RCC 7860 (cell line): ENCODE measurements at regions not wholly inside any gene's neighbourhood (a gene's known extent, or its start where the extent isn't known, plus 50 kb on each side); places are given as distances from the start of the nearest gene placed in this dataset.
"Not testable (repeated sequence)": the region's sequence is repeated elsewhere in the genome, so short reads cannot be mapped to it uniquely, and the experiment has no call there.

ENCODE experiments used
- DNase-seq: peaks from one replicate; pipeline ENCODE4 v3.0.0-alpha.2; 2015; ENCODE audit warnings: low spot score
- FAIRE-seq: peaks from 2 replicates; lab custom pipeline; 2012; peaks lifted over from hg19 to GRCh38; lab: Jason Lieb, UNC

DNA sequence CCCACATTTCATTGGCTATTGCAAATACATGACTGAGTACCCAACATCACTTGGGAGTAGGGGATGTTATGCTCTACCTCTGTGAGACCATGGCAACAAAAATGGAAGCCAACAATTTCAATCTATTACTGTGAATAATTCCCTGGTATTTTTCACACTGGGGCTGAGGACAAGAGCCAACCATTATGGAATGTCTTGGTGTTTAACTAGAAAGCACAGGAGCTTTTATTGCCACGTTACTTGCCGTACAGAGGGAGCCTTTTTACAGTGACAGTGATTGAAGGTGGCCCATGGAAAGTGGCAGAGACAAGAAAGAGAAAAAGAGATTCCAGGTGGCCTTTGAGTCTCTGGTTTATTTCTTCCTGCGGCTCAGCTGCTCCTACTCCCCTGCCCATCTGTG, 105.7 kb upstream of the TBC1D5 start:
- FAIRE-seq (no peak), DNase-seq (no peak)

DNA sequence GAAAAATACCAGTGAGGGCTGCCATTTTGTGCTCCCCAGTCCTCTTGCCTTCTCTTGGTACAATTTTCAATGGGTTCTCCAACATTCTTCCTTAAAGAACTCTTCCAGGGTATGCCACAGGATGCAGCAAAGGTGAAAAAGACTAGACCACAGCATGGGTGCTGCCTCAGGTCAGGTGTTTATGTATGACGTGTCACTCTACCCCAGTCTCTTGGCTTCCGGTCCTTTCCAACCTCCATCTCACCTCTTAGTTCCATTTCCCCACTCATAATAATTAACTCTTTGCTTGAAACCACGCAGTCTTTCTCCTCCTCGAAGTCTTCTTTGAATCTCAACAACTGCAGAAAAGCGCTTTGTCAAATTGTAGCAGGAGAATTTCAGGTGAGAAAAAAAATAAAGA, 104.7 kb upstream of the TBC1D5 start:
- FAIRE-seq, result no peak
- DNase-seq, result no peak

GRCh38 chr3:17846466-17846865, 104.0 kb upstream of the TBC1D5 start:
- DNase-seq, result no peak
- FAIRE-seq, result no peak

- FAIRE-seq, result no peak
Measured at GRCh38 chr3:17845026-17845812, 102.8 kb upstream of the TBC1D5 start.

GRCh38 chr3:17844236-17844635, 101.8 kb upstream of the TBC1D5 start:
- no peak for FAIRE-seq
- no peak for DNase-seq

More at GRCh38 chr3:17845026-17845812, 102.8 kb upstream of the TBC1D5 start:
- no peak for DNase-seq

- DNase-seq, result peak; percentile 17
- no peak for FAIRE-seq
Measured at GRCh38 chr3:17841190-17841828, 98.9 kb upstream of the TBC1D5 start.

DNA sequence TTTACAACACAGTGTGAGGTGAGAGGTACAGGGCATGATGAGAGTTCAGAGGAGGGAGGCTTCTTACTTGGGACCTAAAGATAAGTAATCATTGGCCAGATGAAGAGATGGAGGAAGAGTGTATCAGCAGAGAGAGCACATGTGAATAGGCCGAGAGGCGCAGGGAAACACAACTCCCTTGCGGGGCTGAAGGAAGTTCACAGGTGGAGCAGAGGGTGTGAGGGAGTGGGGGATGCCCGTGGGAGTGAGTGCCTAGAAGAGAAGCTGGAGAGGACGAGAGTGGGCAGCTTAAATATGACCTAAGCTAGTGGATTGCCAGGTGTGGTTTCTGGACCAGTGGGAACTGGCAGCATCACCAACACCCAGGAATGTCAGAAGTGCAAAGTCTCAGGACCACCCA, 98.2 kb upstream of the TBC1D5 start:
- FAIRE-seq (no peak), DNase-seq (no peak)

- no peak for FAIRE-seq
- DNase-seq, result no peak
Measured at GRCh38 chr3:17840126-17840525, 97.7 kb upstream of the TBC1D5 start.

DNA sequence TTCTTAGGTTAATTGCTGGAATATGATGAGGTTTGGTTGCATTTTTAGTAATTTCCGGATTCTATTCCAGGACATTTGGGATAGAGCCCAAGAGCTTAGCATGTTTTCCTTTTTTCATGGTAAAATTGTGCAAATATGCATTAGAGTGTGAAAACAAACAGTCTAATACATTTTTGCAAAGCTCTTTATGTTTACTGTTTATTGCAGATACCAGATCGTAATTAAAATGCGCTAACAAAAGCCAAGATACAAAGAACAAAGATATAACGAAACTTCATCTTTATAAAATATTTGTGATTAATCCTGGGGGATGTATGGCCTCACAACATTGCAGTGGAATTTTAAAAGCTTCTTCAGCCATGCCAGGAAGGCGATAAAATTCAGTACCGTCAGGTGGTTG, 94.5 kb upstream of the TBC1D5 start:
- DNase-seq (no peak), FAIRE-seq (no peak)

DNA sequence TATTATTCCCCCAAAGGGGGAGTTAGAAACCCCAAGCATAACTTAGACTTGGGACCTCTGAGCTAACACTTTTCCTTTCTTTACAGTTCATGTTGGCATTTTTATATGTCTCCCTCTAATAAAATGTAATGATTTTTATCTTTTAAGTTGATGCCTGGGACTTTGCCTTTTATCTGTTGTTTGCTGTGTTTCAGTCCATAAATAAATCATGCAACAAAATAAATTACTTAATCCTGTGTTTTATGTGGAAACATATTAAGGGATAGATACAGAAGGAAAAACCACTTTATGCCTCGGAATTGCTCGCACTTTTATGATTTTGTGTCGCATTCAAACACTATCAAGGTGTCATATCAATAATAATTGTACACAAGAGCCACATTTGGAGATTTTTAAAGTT, 93.7 kb upstream of the TBC1D5 start:
- FAIRE-seq (no peak), DNase-seq (no peak)

DNA sequence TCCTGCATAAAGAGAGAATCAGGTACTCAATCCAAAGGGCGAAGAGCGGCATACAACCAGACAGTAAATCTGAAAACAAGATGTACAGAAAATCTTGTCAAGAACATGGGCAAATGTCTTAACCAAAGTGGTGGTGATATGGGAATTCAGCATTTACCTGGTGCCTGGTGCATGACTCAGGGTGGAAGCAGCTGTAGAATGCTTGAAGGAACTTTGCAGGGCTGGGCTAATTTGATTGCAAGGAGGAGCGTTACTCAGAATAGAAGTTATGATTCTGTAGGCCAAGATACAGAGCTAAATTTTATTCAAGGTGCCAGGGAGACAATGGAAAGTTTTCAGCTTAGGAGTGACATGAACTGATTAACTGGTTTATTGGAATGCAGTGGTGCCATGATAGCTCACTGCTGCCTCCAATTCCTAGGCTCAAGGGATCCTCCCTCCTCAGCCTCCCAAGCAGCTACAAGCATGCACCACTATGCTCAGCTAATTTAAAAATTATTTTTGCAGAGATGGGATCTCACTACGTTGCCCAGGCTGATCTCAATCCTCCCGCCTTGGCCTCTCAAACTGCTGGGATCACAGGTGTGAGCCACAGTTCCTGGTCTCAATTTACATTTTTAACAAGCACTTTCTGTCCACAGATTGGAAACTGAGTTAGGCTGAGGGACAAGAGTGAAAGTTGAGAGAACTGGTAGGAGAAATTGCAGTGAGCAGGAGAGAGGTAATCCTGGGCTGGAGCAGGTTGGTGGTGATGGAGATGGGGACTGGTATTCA, 91.5 kb upstream of the TBC1D5 start:
- FAIRE-seq (no peak), DNase-seq (no peak)

- DNase-seq, result no peak
- no peak for FAIRE-seq
Measured at GRCh38 chr3:17832016-17832415, 89.6 kb upstream of the TBC1D5 start.

DNA sequence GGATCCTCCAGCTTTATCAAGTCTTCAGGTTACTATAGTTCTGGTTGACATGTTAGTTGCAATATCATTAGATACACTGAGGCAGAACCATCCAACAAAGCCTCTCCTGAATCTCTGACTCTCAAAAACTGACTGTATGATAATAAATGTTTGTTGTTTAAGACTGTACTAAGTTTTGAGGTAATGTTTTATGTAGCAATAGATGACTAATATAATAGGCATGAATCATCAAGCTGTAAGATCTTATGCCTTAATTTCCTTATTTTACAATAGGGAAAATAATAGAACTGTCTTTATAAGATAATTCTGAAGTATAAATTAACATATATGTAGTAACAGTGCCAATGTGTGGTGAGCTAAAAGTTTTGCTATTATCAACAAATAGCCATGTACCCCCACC, 88.9 kb upstream of the TBC1D5 start:
- no peak for FAIRE-seq
- no peak for DNase-seq

GRCh38 chr3:17830788-17831187, 88.4 kb upstream of the TBC1D5 start:
- FAIRE-seq (no peak), DNase-seq (no peak)

- FAIRE-seq (no peak), DNase-seq (no peak)
Measured at GRCh38 chr3:17828388-17828787, 86.0 kb upstream of the TBC1D5 start.

- FAIRE-seq (no peak), DNase-seq (no peak)
Measured at GRCh38 chr3:17825298-17825697, 82.9 kb upstream of the TBC1D5 start.

- FAIRE-seq (no peak), DNase-seq (no peak)
Measured at GRCh38 chr3:17823816-17824215, 81.4 kb upstream of the TBC1D5 start.

- FAIRE-seq (no peak), DNase-seq (no peak)
Measured at GRCh38 chr3:17823036-17823435, 80.6 kb upstream of the TBC1D5 start.

DNA sequence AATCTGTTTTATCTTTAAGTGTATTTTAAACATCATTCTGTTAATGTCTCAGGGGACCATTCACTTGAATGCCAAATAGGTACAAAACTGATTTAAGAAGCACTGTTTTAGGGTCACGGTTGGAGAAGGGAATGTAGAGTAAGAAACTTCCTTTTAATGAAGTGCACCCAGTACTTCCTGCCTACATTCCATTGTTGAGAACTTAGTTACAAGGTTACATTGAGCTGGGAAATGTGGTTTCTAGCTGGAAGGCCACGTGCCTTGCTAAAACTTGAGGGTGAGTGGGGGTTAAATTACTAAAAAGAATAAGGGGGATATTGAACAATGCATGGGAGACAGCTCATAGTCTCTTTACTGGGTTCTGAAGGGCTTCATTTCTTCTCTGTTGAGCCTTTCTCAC, 78.3 kb upstream of the TBC1D5 start:
- no peak for DNase-seq
- no peak for FAIRE-seq

DNA sequence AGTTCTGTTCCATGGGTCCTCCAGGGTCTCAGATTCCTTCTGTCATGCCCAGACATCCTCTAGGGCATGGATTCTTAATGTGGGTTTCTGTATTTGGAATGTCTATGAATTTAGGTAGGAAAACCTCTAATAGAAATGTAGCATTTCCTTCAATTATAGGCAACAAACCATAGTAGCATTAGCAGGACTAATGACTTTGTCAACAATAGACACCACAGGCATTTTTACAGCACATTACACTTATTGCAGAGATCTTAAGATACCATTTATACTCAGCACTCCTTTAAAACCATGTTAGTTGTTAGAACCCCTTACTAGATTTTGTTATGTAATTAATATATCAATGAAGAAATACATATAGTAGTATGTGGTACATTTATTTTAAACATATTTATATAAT, 77.8 kb upstream of the TBC1D5 start:
- FAIRE-seq, result no peak
- DNase-seq, result no peak

GRCh38 chr3:17817973-17818372, 75.5 kb upstream of the TBC1D5 start:
- FAIRE-seq, DNase-seq: not testable (repeated sequence)

- DNase-seq (no peak), FAIRE-seq (no peak)
Measured at GRCh38 chr3:17817545-17817944, 75.1 kb upstream of the TBC1D5 start.
